WTC11 (cell line): ENCODE measurements at regions not wholly inside any gene's neighbourhood (a gene's known extent, or its start where the extent isn't known, plus 50 kb on each side); places are given as distances from the start of the nearest gene placed in this dataset.

Source experiments
- ATAC-seq: fragments of 200-7000 bp; cut with Tn5 transposase; 2 replicates; pipeline ENCODE4 v1.10.0; 2021; ENCODE audit warnings: mild to moderate bottlenecking, moderate library complexity
- CTCF ChIA-PET: fragments of 300-600 bp; sonication (Branson Sonifier 250); formaldehyde crosslinking; loops from one replicate; lab custom pipeline; 2021; ENCODE audit warnings: antibody characterized with exemption; lab: Charles Lee
- POLR2A ChIA-PET: fragments of 350-600 bp; sonication (Branson Sonifier 250); formaldehyde crosslinking; loops from one replicate; lab custom pipeline; 2021; ENCODE audit warnings: antibody characterized with exemption; lab: Charles Lee
- DNase-seq: peaks from one replicate; pipeline ENCODE4 v3.0.0; 2021; ENCODE audit warnings: low spot score
- H3K27ac Mint-ChIP-seq: 2 replicates; pipeline ENCODE4 v1.8.0; 2021; ENCODE audit warnings: mixed read lengths
- H3K27me3 Mint-ChIP-seq: 2 replicates; pipeline ENCODE4 v1.8.0; 2021; ENCODE audit warnings: low read depth, mild to moderate bottlenecking, moderate library complexity, mixed read lengths
- H3K36me3 Mint-ChIP-seq: 2 replicates; pipeline ENCODE4 v1.8.0; 2021; ENCODE audit warnings: mixed read lengths
- H3K4me1 Mint-ChIP-seq: 2 replicates; pipeline ENCODE4 v1.8.0; 2022; ENCODE audit warnings: mixed read lengths
- H3K4me3 Mint-ChIP-seq: 2 replicates; pipeline ENCODE4 v1.8.0; 2021; ENCODE audit warnings: mild to moderate bottlenecking, moderate library complexity, mixed read lengths
- H3K9me3 Mint-ChIP-seq: 2 replicates; pipeline ENCODE4 v1.8.0; 2021; ENCODE audit warnings: mixed read lengths
- CBFB ChIP-seq: sonication (generic); formaldehyde crosslinking; IDR thresholded peaks from 2 replicates; pipeline ENCODE4 v1.8.1; 2022; ENCODE audit warnings: mild to moderate bottlenecking, low read depth, missing genetic modification reagents
- FOXJ3 ChIP-seq: sonication (generic); formaldehyde crosslinking; IDR thresholded peaks from 2 replicates; pipeline ENCODE4 v1.9.0; 2021; ENCODE audit warnings: missing genetic modification reagents, mild to moderate bottlenecking, borderline replicate concordance
- GRHL2 ChIP-seq: fragments of 250-450 bp; sonication (Bioruptor Pico); IDR thresholded peaks from 2 replicates; pipeline ENCODE4 v1.8.0; 2022; ENCODE audit warnings: mild to moderate bottlenecking, moderate library complexity; ENCODE audit not compliant: insufficient replicate concordance, severe bottlenecking
- JAZF1 ChIP-seq: fragments of 250-450 bp; sonication (Bioruptor Pico); IDR thresholded peaks from 2 replicates; pipeline ENCODE4 v1.9.0; 2021; ENCODE audit warnings: moderate library complexity, mild to moderate bottlenecking, inconsistent platforms
- NFYB ChIP-seq: sonication (generic); formaldehyde crosslinking; conservative IDR thresholded peaks from 2 replicates; pipeline ENCODE4 v1.8.0; 2022; ENCODE audit warnings: low read depth, missing genetic modification reagents
- NR3C1 ChIP-seq: sonication (generic); formaldehyde crosslinking; conservative IDR thresholded peaks from 2 replicates; pipeline ENCODE4 v1.8.1; 2023; ENCODE audit warnings: low read depth, mild to moderate bottlenecking, missing genetic modification reagents
- SMAD4 ChIP-seq: sonication (generic); formaldehyde crosslinking; IDR thresholded peaks from 2 replicates; pipeline ENCODE4 v1.8.0; 2022; ENCODE audit warnings: mild to moderate bottlenecking, missing genetic modification reagents
- ZNF121 ChIP-seq: sonication (generic); formaldehyde crosslinking; IDR thresholded peaks from 2 replicates; pipeline ENCODE4 v1.8.0; 2023; ENCODE audit warnings: missing genetic modification reagents
- ZNF219 ChIP-seq: sonication (generic); formaldehyde crosslinking; IDR thresholded peaks from 2 replicates; pipeline ENCODE4 v1.8.0; 2023; ENCODE audit warnings: missing genetic modification reagents, mild to moderate bottlenecking, borderline replicate concordance
- ZNF263 ChIP-seq: sonication (generic); formaldehyde crosslinking; IDR thresholded peaks from 2 replicates; pipeline ENCODE4 v1.8.1; 2022; ENCODE audit warnings: low read depth, mild to moderate bottlenecking, moderate library complexity, missing genetic modification reagents
- TF ChIP-seq, protein P1 (sequence below): sonication (generic); formaldehyde crosslinking; IDR thresholded peaks from 2 replicates; pipeline ENCODE4 v1.8.1; 2022; ENCODE audit warnings: mild to moderate bottlenecking, missing genetic modification reagents, moderate library complexity, borderline replicate concordance
- TF ChIP-seq, protein P2 (sequence below): sonication (generic); formaldehyde crosslinking; IDR thresholded peaks from 2 replicates; pipeline ENCODE4 v1.8.1; 2022; ENCODE audit warnings: low read depth, mild to moderate bottlenecking, moderate library complexity, missing genetic modification reagents, borderline replicate concordance
- TF ChIP-seq, protein P3 (sequence below): sonication (generic); formaldehyde crosslinking; conservative IDR thresholded peaks from 2 replicates; pipeline ENCODE4 v1.8.1; 2022; ENCODE audit warnings: mild to moderate bottlenecking, missing genetic modification reagents
- TF ChIP-seq, protein P4 (sequence below): fragments of 250-450 bp; sonication (Bioruptor Pico); IDR thresholded peaks from 2 replicates; pipeline ENCODE4 v1.8.0; 2021; ENCODE audit warnings: mild to moderate bottlenecking
- TF ChIP-seq, protein P5 (sequence below): sonication (generic); formaldehyde crosslinking; IDR thresholded peaks from 2 replicates; pipeline ENCODE4 v1.8.1; 2023; ENCODE audit warnings: mild to moderate bottlenecking, moderate library complexity, missing genetic modification reagents
- TF ChIP-seq, protein P6 (sequence below): sonication (generic); formaldehyde crosslinking; IDR thresholded peaks from 2 replicates; pipeline ENCODE4 v1.8.1; 2023; ENCODE audit warnings: mild to moderate bottlenecking, missing genetic modification reagents, borderline replicate concordance
- TF ChIP-seq, protein P7 (sequence below): sonication (generic); formaldehyde crosslinking; IDR thresholded peaks from 2 replicates; pipeline ENCODE4 v1.8.0; 2022; ENCODE audit warnings: mild to moderate bottlenecking, missing genetic modification reagents
- TF ChIP-seq, protein P8 (sequence below): sonication (generic); formaldehyde crosslinking; IDR thresholded peaks from 2 replicates; pipeline ENCODE4 v1.8.0; 2022; ENCODE audit warnings: missing genetic modification reagents
- TF ChIP-seq, protein P9 (sequence below): sonication (generic); formaldehyde crosslinking; IDR thresholded peaks from 2 replicates; pipeline ENCODE4 v1.8.1; 2022; ENCODE audit warnings: mild to moderate bottlenecking, moderate library complexity, missing genetic modification reagents
- TF ChIP-seq, protein P10 (sequence below): sonication (generic); formaldehyde crosslinking; IDR thresholded peaks from 2 replicates; pipeline ENCODE4 v1.8.1; 2023; ENCODE audit warnings: mild to moderate bottlenecking, missing genetic modification reagents, moderate library complexity

DNA sequence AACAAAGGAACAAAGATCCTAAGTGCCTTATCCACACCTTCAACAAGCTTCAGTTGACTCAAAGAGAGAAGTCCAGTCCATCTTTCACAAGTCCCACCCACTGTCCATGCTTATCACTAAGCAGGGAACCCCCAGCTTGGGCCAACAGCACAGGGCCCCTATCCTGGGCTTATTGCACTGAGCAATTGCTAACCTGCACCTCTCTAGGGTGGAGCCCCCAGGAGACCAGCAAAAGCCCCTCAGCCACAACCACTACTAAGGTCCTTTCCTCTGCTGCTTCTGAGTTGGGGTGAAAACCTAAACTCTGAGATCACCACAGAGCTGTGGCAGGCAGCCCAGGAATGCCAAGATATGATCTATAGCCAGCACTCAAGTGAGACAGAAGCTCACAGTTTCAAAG is 96.7 kb upstream of the PBDC1 start (continued):
- TF ChIP-seq, protein P1, sequence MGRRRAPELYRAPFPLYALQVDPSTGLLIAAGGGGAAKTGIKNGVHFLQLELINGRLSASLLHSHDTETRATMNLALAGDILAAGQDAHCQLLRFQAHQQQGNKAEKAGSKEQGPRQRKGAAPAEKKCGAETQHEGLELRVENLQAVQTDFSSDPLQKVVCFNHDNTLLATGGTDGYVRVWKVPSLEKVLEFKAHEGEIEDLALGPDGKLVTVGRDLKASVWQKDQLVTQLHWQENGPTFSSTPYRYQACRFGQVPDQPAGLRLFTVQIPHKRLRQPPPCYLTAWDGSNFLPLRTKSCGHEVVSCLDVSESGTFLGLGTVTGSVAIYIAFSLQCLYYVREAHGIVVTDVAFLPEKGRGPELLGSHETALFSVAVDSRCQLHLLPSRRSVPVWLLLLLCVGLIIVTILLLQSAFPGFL (CRISPR knock-in tag) = no peak
- no peak for TF ChIP-seq CBFB (CRISPR knock-in tag)
- TF ChIP-seq, protein P2, sequence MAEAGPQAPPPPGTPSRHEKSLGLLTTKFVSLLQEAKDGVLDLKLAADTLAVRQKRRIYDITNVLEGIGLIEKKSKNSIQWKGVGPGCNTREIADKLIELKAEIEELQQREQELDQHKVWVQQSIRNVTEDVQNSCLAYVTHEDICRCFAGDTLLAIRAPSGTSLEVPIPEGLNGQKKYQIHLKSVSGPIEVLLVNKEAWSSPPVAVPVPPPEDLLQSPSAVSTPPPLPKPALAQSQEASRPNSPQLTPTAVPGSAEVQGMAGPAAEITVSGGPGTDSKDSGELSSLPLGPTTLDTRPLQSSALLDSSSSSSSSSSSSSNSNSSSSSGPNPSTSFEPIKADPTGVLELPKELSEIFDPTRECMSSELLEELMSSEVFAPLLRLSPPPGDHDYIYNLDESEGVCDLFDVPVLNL (CRISPR knock-in tag) = no peak
- no peak for TF ChIP-seq SMAD4

DNA sequence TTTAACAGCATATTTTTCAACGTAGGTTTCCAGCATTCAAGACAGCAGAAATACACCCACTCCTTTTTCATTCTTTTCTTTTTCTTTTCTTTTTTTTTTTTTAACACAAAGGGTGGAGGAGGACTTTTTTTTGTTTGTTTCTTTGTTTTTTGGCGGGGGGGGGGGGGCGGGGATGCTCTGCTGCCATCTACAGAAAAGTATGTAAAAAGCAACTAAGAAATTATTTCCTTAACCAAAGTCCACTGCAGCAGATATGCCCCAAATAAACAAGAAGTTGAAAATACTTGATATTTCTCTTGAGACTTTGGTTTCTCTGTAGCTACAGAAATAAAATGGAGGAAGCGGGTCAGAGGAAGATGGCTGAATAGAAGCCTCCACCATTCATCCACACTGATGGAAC is 63.2 kb upstream of the PBDC1 start:
- Mint-ChIP-seq H3K27ac (no peak overlapping the region), H3K4me3 (no peak overlapping the region; the same call in 1 of the 2 replicates), H3K4me1 (peaks cover 2% of the 10 kb centered on the region; the same call in 1 of the 2 replicates), H3K27me3 (no peaks in the 10 kb centered on the region), H3K36me3 (no peaks in the 10 kb centered on the region), H3K9me3 (0 out of 2 replicates have a peak, but pooled peaks cover 4% of the 10 kb centered on the region)
- ATAC-seq (no peak), DNase-seq (no peak)
- ChIA-PET POLR2A (no interaction called here), CTCF (no interaction called here)
- TF ChIP-seq, protein P3, sequence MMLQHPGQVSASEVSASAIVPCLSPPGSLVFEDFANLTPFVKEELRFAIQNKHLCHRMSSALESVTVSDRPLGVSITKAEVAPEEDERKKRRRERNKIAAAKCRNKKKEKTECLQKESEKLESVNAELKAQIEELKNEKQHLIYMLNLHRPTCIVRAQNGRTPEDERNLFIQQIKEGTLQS (CRISPR knock-in tag) = no peak
- TF ChIP-seq, protein P4, sequence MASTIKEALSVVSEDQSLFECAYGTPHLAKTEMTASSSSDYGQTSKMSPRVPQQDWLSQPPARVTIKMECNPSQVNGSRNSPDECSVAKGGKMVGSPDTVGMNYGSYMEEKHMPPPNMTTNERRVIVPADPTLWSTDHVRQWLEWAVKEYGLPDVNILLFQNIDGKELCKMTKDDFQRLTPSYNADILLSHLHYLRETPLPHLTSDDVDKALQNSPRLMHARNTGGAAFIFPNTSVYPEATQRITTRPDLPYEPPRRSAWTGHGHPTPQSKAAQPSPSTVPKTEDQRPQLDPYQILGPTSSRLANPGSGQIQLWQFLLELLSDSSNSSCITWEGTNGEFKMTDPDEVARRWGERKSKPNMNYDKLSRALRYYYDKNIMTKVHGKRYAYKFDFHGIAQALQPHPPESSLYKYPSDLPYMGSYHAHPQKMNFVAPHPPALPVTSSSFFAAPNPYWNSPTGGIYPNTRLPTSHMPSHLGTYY (CRISPR knock-in tag) = no peak
- no peak for TF ChIP-seq ZNF263 (CRISPR knock-in tag)
- TF ChIP-seq ZNF219 = no peak
- TF ChIP-seq, protein P5, sequence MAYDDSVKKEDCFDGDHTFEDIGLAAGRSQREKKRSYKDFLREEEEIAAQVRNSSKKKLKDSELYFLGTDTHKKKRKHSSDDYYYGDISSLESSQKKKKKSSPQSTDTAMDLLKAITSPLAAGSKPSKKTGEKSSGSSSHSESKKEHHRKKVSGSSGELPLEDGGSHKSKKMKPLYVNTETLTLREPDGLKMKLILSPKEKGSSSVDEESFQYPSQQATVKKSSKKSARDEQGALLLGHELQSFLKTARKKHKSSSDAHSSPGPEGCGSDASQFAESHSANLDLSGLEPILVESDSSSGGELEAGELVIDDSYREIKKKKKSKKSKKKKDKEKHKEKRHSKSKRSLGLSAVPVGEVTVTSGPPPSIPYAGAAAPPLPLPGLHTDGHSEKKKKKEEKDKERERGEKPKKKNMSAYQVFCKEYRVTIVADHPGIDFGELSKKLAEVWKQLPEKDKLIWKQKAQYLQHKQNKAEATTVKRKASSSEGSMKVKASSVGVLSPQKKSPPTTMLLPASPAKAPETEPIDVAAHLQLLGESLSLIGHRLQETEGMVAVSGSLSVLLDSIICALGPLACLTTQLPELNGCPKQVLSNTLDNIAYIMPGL (CRISPR knock-in tag) = no peak
- TF ChIP-seq, protein P6, sequence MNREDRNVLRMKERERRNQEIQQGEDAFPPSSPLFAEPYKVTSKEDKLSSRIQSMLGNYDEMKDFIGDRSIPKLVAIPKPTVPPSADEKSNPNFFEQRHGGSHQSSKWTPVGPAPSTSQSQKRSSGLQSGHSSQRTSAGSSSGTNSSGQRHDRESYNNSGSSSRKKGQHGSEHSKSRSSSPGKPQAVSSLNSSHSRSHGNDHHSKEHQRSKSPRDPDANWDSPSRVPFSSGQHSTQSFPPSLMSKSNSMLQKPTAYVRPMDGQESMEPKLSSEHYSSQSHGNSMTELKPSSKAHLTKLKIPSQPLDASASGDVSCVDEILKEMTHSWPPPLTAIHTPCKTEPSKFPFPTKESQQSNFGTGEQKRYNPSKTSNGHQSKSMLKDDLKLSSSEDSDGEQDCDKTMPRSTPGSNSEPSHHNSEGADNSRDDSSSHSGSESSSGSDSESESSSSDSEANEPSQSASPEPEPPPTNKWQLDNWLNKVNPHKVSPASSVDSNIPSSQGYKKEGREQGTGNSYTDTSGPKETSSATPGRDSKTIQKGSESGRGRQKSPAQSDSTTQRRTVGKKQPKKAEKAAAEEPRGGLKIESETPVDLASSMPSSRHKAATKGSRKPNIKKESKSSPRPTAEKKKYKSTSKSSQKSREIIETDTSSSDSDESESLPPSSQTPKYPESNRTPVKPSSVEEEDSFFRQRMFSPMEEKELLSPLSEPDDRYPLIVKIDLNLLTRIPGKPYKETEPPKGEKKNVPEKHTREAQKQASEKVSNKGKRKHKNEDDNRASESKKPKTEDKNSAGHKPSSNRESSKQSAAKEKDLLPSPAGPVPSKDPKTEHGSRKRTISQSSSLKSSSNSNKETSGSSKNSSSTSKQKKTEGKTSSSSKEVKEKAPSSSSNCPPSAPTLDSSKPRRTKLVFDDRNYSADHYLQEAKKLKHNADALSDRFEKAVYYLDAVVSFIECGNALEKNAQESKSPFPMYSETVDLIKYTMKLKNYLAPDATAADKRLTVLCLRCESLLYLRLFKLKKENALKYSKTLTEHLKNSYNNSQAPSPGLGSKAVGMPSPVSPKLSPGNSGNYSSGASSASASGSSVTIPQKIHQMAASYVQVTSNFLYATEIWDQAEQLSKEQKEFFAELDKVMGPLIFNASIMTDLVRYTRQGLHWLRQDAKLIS = no peak
- no peak for TF ChIP-seq NFYB (CRISPR knock-in tag)
- no peak for TF ChIP-seq ZNF121 (CRISPR knock-in tag)
- no peak for TF ChIP-seq FOXJ3 (CRISPR knock-in tag)
- no peak for TF ChIP-seq JAZF1
- TF ChIP-seq, protein P7, sequence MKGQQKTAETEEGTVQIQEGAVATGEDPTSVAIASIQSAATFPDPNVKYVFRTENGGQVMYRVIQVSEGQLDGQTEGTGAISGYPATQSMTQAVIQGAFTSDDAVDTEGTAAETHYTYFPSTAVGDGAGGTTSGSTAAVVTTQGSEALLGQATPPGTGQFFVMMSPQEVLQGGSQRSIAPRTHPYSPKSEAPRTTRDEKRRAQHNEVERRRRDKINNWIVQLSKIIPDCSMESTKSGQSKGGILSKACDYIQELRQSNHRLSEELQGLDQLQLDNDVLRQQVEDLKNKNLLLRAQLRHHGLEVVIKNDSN (CRISPR knock-in tag) = no peak
- TF ChIP-seq NR3C1 = no peak
- TF ChIP-seq, protein P8, sequence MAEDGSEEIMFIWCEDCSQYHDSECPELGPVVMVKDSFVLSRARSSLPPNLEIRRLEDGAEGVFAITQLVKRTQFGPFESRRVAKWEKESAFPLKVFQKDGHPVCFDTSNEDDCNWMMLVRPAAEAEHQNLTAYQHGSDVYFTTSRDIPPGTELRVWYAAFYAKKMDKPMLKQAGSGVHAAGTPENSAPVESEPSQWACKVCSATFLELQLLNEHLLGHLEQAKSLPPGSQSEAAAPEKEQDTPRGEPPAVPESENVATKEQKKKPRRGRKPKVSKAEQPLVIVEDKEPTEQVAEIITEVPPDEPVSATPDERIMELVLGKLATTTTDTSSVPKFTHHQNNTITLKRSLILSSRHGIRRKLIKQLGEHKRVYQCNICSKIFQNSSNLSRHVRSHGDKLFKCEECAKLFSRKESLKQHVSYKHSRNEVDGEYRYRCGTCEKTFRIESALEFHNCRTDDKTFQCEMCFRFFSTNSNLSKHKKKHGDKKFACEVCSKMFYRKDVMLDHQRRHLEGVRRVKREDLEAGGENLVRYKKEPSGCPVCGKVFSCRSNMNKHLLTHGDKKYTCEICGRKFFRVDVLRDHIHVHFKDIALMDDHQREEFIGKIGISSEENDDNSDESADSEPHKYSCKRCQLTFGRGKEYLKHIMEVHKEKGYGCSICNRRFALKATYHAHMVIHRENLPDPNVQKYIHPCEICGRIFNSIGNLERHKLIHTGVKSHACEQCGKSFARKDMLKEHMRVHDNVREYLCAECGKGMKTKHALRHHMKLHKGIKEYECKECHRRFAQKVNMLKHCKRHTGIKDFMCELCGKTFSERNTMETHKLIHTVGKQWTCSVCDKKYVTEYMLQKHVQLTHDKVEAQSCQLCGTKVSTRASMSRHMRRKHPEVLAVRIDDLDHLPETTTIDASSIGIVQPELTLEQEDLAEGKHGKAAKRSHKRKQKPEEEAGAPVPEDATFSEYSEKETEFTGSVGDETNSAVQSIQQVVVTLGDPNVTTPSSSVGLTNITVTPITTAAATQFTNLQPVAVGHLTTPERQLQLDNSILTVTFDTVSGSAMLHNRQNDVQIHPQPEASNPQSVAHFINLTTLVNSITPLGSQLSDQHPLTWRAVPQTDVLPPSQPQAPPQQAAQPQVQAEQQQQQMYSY (CRISPR knock-in tag) = no peak
- TF ChIP-seq, protein P9, sequence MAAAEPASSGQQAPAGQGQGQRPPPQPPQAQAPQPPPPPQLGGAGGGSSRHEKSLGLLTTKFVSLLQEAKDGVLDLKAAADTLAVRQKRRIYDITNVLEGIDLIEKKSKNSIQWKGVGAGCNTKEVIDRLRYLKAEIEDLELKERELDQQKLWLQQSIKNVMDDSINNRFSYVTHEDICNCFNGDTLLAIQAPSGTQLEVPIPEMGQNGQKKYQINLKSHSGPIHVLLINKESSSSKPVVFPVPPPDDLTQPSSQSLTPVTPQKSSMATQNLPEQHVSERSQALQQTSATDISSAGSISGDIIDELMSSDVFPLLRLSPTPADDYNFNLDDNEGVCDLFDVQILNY (CRISPR knock-in tag) = no peak
- TF ChIP-seq, protein P10, sequence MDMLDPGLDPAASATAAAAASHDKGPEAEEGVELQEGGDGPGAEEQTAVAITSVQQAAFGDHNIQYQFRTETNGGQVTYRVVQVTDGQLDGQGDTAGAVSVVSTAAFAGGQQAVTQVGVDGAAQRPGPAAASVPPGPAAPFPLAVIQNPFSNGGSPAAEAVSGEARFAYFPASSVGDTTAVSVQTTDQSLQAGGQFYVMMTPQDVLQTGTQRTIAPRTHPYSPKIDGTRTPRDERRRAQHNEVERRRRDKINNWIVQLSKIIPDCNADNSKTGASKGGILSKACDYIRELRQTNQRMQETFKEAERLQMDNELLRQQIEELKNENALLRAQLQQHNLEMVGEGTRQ (CRISPR knock-in tag) = no peak
- TF ChIP-seq GRHL2 (CRISPR knock-in tag) = no peak
